Cardiac fibroblast (primary cell): ENCODE measurements at regions not wholly inside any gene's neighbourhood (a gene's known extent, or its start where the extent isn't known, plus 50 kb on each side); places are given as distances from the start of the nearest gene placed in this dataset.
"Not testable (repeated sequence)": the region's sequence is repeated elsewhere in the genome, so short reads cannot be mapped to it uniquely, and the experiment has no call there.

Experiments
- DNase-seq, 2 donors: peaks; one replicate each; pipeline versions ENCODE4 v3.0.0 to v3.0.0-alpha.2; 2010; ENCODE audit warnings: low read depth in 2 of 2
- H3K4me3 ChIP-seq, 2 donors: replicated peaks in 1 of 2; 1 replicate in 1 of 2; 2 replicates in 1 of 2; pipeline ENCODE4 v1.5.1; 2011; ENCODE audit warnings: low read depth in 2 of 2, low read length in 2 of 2, mild to moderate bottlenecking in 2 of 2, moderate library complexity in 1 of 2
- CTCF ChIP-seq: IDR thresholded peaks from one replicate; pipeline ENCODE4 v1.5.1; 2011; ENCODE audit warnings: low read depth, mild to moderate bottlenecking, low read length, inconsistent platforms

- no peak overlapping the region for H3K4me3 ChIP-seq
- DNase-seq = no peak
- TF ChIP-seq CTCF = no peak
These were observed 128.4 kb upstream of the IER5L start for GRCh38 chr9:129306318-129306973.

- no peak for DNase-seq
- TF ChIP-seq CTCF = no peak
- no peak overlapping the region for H3K4me3 ChIP-seq
These were observed 127.2 kb upstream of the IER5L start for GRCh38 chr9:129305246-129305645.

- TF ChIP-seq CTCF = no peak
- DNase-seq = no peak
- H3K4me3 ChIP-seq = no peak overlapping the region
These were observed 123.9 kb upstream of the IER5L start for GRCh38 chr9:129301941-129302340.

GRCh38 chr9:129296195-129296594, 118.1 kb upstream of the IER5L start:
- not testable (repeated sequence) for H3K4me3 ChIP-seq, DNase-seq

GRCh38 chr9:129291041-129291501, 113.0 kb upstream of the IER5L start:
- no peak for TF ChIP-seq CTCF
- DNase-seq = no peak
- H3K4me3 ChIP-seq = no peak overlapping the region

GRCh38 chr9:129290606-129291005, 112.5 kb upstream of the IER5L start:
- DNase-seq = no peak
- H3K4me3 ChIP-seq = no peak overlapping the region
- TF ChIP-seq CTCF = no peak

GRCh38 chr9:129289883-129290282, 111.8 kb upstream of the IER5L start:
- no peak for DNase-seq
- no peak overlapping the region for H3K4me3 ChIP-seq
- no peak for TF ChIP-seq CTCF
